Effector memory CD8-positive, alpha-beta T cell (primary cell): ENCODE measurements at regions not wholly inside any gene's neighbourhood (a gene's known extent, or its start where the extent isn't known, plus 50 kb on each side); places are given as distances from the start of the nearest gene placed in this dataset.

Experiments used
- ATAC-seq: fragments of 150-1000 bp; cut with Tn5 transposase; replicated peaks from 2 replicates; pipeline ENCODE4 v1.10.0; 2021; ENCODE audit warnings: mild to moderate bottlenecking, moderate library complexity
- DNase-seq, 3 experiments: peaks; one replicate each; pipeline ENCODE4 v3.0.0; 2021
- H3K27ac Mint-ChIP-seq, 2 donors: one replicate each; pipeline ENCODE4 v1.8.0; 2022; ENCODE audit warnings: mild to moderate bottlenecking in 2 of 2, mixed read lengths in 2 of 2, moderate library complexity in 2 of 2
- H3K27me3 Mint-ChIP-seq, 2 donors: one replicate each; pipeline ENCODE4 v1.8.0; 2022; ENCODE audit warnings: mixed read lengths in 2 of 2
- H3K36me3 Mint-ChIP-seq: one replicate; pipeline ENCODE4 v1.8.0; 2022; ENCODE audit warnings: mild to moderate bottlenecking, moderate library complexity, mixed read lengths; ENCODE audit not compliant: insufficient read depth
- H3K4me1 Mint-ChIP-seq, 2 donors: one replicate each; pipeline ENCODE4 v1.8.0; 2022; ENCODE audit warnings: low read depth in 2 of 2, mixed read lengths in 2 of 2
- H3K4me3 Mint-ChIP-seq, 2 donors: one replicate each; pipeline ENCODE4 v1.8.0; 2022; ENCODE audit warnings: mild to moderate bottlenecking in 2 of 2, mixed read lengths in 2 of 2, moderate library complexity in 2 of 2
- H3K9me3 Mint-ChIP-seq, 2 donors: one replicate each; pipeline ENCODE4 v1.8.0; 2022; ENCODE audit warnings: mixed read lengths in 2 of 2

DNA sequence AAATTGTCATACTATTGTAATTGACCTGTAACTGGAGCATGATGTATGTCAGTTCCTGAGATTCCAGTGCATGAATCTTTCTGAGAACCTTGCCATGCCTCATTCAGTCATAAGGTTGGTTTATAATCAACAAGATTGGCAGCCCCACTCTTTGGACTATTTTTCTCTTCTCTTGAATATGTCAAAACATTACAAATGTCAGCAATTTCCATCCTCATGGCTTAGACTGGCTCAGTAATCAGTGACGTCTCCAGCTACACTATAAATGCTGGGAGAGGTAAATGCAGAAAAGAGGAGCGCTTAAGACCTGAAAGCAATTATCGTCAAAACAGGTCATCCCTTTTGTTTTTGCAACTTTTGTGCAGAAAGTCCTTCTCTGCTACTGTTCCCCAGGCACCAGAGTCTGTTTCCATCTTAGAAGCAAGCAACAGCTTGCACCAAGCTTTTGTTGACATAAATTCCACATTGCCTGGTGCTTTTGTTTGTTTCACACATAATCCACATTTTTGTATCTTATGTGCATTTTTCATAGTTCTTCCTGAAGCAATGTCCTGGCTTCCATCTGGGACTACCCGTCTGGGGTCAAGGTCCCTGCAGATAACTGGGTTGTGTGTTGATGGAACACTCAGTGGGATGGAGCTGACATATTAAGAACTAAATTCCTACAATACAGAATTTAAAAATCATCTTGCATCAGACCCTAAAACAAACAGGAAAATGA is 149.8 kb downstream of the OSR1 start:
- Mint-ChIP-seq H3K9me3 (no peaks in the 10 kb centered on the region), H3K4me3 (no peak overlapping the region), H3K36me3 (no peaks in the 10 kb centered on the region), H3K27me3 (no peaks in the 10 kb centered on the region), H3K4me1 (no peaks in the 10 kb centered on the region), H3K27ac (no peak overlapping the region)
- DNase-seq (no peak), ATAC-seq (no peak)

DNA sequence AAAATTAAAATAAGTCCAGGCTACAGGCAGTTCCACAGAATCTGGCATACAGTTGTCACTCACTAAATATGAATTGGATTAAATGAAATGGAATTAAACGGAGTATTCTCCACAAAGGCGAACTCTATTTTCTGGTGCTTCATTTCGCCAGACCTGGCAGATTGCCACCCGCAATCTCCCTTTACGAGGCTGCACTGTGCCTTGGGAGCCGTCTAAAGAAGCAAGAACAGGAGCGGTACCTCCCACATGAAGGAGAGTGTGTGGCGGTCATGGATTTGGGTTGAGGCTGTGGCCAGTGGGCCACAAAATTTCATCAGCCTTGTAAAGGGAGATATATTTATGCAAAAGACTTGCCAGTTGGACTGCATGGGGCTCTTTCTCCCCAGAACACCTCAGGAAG is 151.0 kb downstream of the OSR1 start:
- DNase-seq (no peak), ATAC-seq (no peak)
- H3K4me1 Mint-ChIP-seq, result no peaks in the 10 kb centered on the region
- no peaks in the 10 kb centered on the region for H3K9me3 Mint-ChIP-seq
- H3K4me3 Mint-ChIP-seq, result no peak overlapping the region
- H3K27me3 Mint-ChIP-seq, result no peaks in the 10 kb centered on the region
- no peaks in the 10 kb centered on the region for H3K36me3 Mint-ChIP-seq
- H3K27ac Mint-ChIP-seq, result no peak overlapping the region

DNA sequence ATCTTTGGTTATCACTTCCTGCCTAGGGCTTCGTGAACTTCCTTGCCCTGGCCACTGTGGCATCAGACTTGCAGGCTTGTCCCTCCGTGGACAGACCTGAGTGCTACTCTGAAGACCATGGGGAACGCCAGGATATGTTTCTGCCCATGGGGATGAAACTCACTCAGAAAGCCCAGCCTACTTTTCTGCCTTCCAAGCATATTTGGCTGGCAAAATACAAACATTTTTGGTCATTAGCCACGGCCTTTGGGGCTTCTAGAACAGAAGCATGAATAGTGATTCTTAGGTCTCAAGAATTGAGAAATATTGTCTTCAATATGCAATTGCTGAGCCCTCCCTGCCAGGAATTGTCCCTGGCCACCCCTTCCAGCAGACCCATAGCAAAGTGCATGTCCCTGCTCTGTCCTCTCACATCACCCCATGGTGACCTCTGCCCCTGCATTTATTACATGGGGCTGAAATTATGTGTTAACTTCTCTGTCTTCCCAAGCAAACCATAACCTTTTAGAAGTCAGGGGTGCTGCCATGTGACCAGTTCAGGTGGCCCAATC is 152.4 kb downstream of the OSR1 start:
- H3K36me3 Mint-ChIP-seq, result no peaks in the 10 kb centered on the region
- ATAC-seq, result no peak
- DNase-seq, result no peak
- H3K4me3 Mint-ChIP-seq, result no peak overlapping the region
- no peaks in the 10 kb centered on the region for H3K4me1 Mint-ChIP-seq
- H3K27me3 Mint-ChIP-seq, result no peaks in the 10 kb centered on the region
- H3K9me3 Mint-ChIP-seq, result no peaks in the 10 kb centered on the region
- H3K27ac Mint-ChIP-seq, result no peak overlapping the region

DNA sequence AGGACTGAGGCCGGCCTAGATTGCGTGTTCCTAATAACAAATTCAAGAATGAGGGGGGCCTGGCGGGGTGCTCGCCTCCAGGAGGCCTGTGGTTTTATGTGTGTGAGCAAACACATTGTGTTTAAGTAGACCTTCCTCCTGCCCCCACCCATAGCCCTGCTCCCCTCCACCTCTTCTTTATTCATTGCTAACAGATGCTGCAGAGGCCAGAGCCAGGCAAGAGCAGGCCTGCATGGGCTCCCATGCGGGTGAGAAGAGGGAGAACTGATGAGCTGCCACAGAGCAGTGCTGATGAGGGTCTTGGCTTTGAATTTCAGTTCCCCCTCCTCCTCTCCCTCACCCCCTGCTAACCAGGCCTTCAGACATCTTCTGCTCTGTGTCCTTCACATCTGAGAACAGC is 154.6 kb downstream of the OSR1 start:
- Mint-ChIP-seq H3K4me1 (no peaks in the 10 kb centered on the region), H3K27ac (no peak overlapping the region), H3K36me3 (no peaks in the 10 kb centered on the region), H3K4me3 (no peak overlapping the region), H3K9me3 (no peaks in the 10 kb centered on the region), H3K27me3 (no peaks in the 10 kb centered on the region)
- no peak for ATAC-seq
- DNase-seq, result no peak

DNA sequence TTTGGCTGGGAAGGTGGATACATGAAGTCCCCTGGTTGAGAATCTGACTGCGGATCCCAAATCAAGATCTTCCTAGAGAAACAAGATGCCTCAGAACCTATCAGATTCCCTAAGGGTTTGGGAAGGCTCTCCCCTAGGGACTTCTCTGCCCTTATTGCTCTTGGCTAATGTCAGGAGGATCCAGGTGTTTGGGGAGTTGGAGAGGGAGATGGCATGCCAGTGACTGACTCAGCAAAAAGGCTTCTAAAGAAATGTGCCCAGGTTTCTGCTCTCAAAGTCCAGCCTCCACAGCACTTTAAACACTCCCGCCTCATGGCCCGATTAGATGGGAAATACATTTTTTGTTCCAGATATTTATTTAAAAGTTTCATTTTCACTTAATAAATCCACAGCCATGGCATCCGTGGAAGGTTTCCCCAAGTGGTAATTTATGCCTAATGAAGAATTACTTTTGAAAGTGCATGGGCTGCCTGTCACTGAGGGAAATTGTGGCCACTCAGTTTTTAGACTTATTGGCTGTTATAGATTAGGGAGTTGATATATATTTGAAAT is 156.4 kb downstream of the OSR1 start:
- no peak overlapping the region for H3K27ac Mint-ChIP-seq
- peaks cover 0 to 2% of the 10 kb centered on the region in 2 donors for H3K9me3 Mint-ChIP-seq
- H3K36me3 Mint-ChIP-seq, result no peaks in the 10 kb centered on the region
- DNase-seq (no peak), ATAC-seq (no peak)
- no peaks in the 10 kb centered on the region for H3K4me1 Mint-ChIP-seq
- H3K4me3 Mint-ChIP-seq, result no peak overlapping the region
- H3K27me3 Mint-ChIP-seq, result no peaks in the 10 kb centered on the region

DNA sequence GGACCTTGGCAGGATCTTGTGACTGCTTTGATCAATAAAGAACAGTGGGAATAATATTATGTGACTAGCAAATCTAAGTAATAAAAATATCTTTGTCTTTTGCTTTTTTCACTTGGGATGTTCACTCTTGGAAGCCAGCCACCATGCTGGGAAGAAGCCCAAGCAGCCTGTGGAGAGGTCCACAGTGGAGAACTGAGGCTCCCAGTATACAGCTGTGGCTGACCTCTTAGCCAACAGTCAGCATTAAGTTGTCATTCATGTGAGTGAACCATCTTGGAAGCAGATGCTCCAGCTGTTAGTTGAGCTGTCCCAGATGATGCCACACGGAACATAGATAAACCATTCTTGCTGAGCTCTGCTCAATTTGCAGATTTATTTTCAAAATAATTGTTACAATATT is 160.0 kb downstream of the OSR1 start:
- Mint-ChIP-seq H3K36me3 (no peaks in the 10 kb centered on the region), H3K9me3 (peaks cover 3 to 10% of the 10 kb centered on the region in 2 donors), H3K27ac (no peak overlapping the region), H3K27me3 (no peaks in the 10 kb centered on the region), H3K4me1 (no peaks in the 10 kb centered on the region), H3K4me3 (no peak overlapping the region)
- ATAC-seq (no peak), DNase-seq (no peak)

DNA sequence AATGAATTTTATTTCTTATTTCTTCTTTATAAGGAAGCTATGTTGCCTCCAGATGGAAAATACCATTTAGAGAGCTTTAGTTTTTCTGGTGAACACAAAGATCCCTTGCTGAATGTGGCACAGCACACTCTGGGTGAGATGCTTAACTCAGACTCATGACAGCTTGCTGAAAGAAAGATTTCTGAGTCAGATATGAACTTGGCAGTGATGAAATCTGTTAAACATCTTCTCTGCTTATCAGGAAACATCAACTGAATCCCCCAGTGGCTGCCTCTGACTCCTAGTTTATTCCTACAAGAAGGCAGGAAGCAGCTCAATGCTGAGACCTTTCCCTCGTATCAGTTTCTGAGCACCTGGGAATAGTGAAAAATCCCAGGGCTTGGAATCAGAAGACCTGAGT is 162.8 kb downstream of the OSR1 start:
- Mint-ChIP-seq H3K4me3 (no peak overlapping the region), H3K27ac (no peak overlapping the region), H3K27me3 (no peaks in the 10 kb centered on the region), H3K9me3 (peaks cover 5 to 10% of the 10 kb centered on the region in 2 donors), H3K4me1 (no peaks in the 10 kb centered on the region), H3K36me3 (no peaks in the 10 kb centered on the region)
- DNase-seq (no peak), ATAC-seq (no peak)

DNA sequence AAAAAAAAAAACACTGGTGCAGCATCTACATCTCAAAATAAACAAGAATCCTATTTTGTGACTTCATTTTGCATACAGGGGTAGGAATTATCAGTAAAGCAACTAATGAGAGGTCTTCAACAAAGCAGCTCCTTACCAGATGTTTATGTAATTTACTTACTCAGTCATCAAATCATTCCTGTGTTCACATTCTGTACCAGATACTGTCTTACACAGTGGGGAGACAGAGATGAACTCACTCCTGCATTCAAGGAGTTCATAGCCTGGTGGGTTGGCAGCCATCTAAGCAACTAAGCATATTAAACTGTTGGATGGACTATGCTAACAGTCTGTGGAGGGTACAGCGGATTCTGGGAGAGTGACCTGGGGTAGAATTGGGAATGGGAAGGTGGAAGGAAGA is 169.0 kb downstream of the OSR1 start:
- ATAC-seq (no peak), DNase-seq (no peak)
- Mint-ChIP-seq H3K27ac (no peak overlapping the region), H3K4me3 (no peak overlapping the region), H3K36me3 (no peaks in the 10 kb centered on the region), H3K9me3 (peaks cover 1 to 6% of the 10 kb centered on the region in 2 donors), H3K27me3 (peaks cover 0 to 8% of the 10 kb centered on the region in 2 donors), H3K4me1 (no peaks in the 10 kb centered on the region)

DNA sequence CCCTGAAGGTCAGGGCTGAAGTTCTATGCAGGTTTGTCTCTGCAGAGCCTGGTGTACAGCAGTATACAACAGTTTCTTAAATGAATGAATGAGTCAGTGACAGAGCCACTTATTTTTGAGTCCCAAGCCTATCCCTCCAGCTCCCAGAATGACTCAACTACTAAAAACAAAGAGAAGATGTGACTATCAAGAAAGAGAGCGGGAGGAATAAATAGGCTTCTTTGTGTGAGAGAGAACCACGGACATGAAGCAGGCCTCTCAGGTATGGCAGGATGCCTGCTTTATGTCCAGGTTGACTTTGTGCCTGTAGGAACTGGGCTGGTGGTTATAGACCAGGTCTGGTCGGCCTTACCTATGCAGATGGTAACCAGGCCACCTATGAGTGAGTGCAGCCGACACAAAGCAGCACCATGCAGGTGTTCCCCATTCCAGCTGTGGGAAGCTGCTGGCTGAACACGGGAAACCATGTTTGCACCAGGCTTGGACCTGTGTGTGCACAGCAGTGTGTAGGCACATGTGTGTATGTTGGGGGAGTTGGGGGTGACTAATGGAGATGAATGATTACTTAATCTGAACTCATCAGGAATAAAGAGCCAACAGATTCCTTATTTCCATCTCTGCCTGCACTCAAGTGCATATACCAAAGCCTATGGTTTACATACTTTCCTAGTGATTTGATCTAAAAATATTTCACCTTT is 171.0 kb downstream of the OSR1 start:
- H3K36me3 Mint-ChIP-seq, result no peaks in the 10 kb centered on the region
- DNase-seq (no peak), ATAC-seq (no peak)
- H3K4me3 Mint-ChIP-seq, result no peak overlapping the region
- H3K27me3 Mint-ChIP-seq, result peaks cover 0 to 8% of the 10 kb centered on the region in 2 donors
- H3K4me1 Mint-ChIP-seq, result no peaks in the 10 kb centered on the region
- H3K9me3 Mint-ChIP-seq, result peaks cover 1 to 7% of the 10 kb centered on the region in 2 donors
- H3K27ac Mint-ChIP-seq, result no peak overlapping the region

DNA sequence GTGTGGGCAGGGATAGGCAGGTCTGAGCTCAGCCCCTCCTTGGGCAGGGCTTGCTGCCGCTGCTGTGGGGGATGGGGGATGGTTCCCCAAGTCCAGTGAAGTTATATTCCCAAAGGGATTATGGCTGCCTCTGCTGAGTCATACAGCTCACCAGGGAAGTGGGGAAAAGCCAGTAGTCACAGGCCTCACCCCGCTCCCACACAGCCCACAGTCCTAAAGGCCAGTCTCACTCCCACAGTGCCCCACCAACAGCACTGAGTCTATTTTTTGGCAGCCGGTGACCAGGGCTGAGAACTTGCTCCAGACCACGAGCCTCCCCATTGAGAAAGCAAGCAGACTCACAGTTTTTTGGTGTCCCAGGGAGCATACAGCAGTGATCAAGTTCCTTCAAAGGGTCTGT is 173.3 kb downstream of the OSR1 start:
- Mint-ChIP-seq H3K9me3 (peaks cover 2 to 21% of the 10 kb centered on the region in 2 donors), H3K27ac (no peak overlapping the region), H3K27me3 (peaks cover 0 to 8% of the 10 kb centered on the region in 2 donors), H3K4me1 (no peaks in the 10 kb centered on the region), H3K36me3 (no peaks in the 10 kb centered on the region), H3K4me3 (no peak overlapping the region)
- DNase-seq (no peak), ATAC-seq (no peak)

DNA sequence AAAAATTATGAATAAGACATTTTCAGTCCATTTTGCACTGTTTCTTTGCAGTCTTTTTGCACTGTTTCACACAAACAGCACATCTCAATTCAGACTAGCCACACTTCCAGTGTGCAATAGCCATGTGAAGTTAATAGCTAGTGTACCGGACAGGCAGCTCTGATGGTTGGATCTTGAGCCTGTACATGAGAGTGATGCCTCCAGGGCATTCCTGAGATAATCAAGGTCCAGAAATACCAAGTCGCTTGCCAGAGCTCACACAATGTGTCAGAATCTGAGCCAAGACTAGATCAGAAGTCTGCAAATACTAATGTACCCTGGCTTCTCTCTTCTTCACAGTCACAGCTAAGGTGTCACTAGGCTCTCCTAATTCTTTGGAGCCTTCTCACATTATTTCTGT is 180.2 kb downstream of the OSR1 start:
- ATAC-seq (no peak), DNase-seq (no peak)
- H3K9me3 Mint-ChIP-seq, result peaks cover 2 to 21% of the 10 kb centered on the region in 2 donors
- H3K4me1 Mint-ChIP-seq, result no peaks in the 10 kb centered on the region
- no peaks in the 10 kb centered on the region for H3K36me3 Mint-ChIP-seq
- H3K4me3 Mint-ChIP-seq, result no peak overlapping the region
- H3K27me3 Mint-ChIP-seq, result no peaks in the 10 kb centered on the region
- H3K27ac Mint-ChIP-seq, result no peak overlapping the region

DNA sequence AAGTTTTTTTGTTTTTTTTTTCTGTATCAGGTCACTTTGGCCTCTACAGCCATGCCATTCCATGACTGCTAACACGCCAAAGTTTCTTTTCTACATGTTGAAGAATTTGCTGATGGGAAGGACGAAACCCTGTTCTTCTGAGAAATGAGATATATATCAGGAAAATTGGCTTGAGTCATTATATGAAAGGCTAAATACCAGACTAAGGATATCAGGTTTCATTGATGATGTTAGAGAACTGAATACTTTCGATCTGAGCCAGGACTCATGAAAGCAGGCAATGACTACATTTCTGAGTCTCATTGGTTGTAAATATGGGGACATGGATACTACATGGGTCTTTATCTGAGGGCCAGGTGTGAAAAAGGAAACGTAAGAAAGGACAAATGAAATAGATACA is 181.4 kb downstream of the OSR1 start:
- no peaks in the 10 kb centered on the region for H3K36me3 Mint-ChIP-seq
- ATAC-seq (no peak), DNase-seq (no peak)
- no peaks in the 10 kb centered on the region for H3K4me1 Mint-ChIP-seq
- no peak overlapping the region for H3K4me3 Mint-ChIP-seq
- peaks cover 2 to 21% of the 10 kb centered on the region in 2 donors for H3K9me3 Mint-ChIP-seq
- H3K27ac Mint-ChIP-seq, result no peak overlapping the region
- H3K27me3 Mint-ChIP-seq, result no peaks in the 10 kb centered on the region

DNA sequence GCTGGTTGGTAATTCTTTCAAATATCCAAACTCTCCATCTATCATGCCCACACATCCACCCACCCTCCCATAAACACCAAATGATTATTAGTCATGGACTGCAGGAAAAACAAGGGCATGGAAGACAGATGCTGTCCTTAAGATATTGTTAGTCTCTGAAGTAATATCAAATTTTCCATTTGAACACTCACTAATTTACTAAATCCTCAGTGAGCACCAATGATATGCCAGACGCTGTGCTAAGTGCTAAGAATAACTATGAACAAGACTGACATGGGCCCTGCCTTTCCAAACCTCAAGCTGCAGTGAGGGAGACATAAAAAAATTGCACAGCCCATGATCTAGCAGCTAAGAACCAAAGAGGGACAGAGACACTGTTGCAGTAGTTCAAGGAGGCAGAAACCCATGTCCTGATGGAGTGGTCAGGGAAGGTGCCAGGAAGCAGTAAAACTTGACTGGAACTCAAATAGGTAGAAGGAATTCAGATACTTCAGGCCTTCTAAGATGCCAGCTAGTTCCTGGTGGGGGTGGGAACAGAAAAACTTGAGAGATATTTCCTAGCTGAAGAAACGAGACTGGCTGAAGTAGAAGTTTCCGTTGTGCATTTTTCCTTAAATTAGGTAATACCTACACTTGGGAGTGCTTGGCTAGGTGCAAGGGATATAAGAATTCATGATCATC is 182.1 kb downstream of the OSR1 start:
- H3K4me3 Mint-ChIP-seq, result no peak overlapping the region
- no peaks in the 10 kb centered on the region for H3K27me3 Mint-ChIP-seq
- H3K9me3 Mint-ChIP-seq, result peaks cover 2 to 20% of the 10 kb centered on the region in 2 donors
- no peaks in the 10 kb centered on the region for H3K4me1 Mint-ChIP-seq
- no peak for ATAC-seq
- no peak for DNase-seq
- H3K36me3 Mint-ChIP-seq, result no peaks in the 10 kb centered on the region
- no peak overlapping the region for H3K27ac Mint-ChIP-seq
